ENCODE measurements at regions not wholly inside any gene's neighbourhood (a gene's known extent, or its start where the extent isn't known, plus 50 kb on each side); places are given as distances from the start of the nearest gene placed in this dataset.

DNA sequence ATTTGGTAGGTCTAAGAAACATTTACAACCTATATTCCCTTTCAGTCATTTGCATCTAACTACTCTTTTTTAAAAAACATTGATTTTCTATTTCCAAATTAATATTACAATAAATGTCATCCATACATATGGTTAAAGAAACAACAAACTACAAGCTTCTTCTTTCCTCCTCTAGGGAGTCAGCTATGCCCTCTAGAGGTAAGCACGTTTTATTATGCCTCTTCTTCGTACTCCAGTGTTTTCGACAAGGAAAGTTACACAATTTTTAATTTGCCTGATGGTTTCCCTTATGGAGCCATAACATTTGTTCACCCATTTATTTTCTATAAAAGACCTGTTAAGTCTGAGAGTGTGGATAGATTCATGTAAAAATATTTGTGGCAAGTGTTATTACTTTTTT, 183.4 kb upstream of the CDH7 start (continued):
- TF ChIP-seq MAZ (IDR thresholded peaks at IDR 0.05; ENCODE audit: borderline replicate concordance, low read depth, low read length) (no peak), EHMT2 (IDR thresholded peaks at IDR 0.05; ENCODE audit: low read depth) (no peak), RNF2 (IDR thresholded peaks at IDR 0.05; ENCODE audit: borderline replicate concordance, low read depth) (no peak)

DNA sequence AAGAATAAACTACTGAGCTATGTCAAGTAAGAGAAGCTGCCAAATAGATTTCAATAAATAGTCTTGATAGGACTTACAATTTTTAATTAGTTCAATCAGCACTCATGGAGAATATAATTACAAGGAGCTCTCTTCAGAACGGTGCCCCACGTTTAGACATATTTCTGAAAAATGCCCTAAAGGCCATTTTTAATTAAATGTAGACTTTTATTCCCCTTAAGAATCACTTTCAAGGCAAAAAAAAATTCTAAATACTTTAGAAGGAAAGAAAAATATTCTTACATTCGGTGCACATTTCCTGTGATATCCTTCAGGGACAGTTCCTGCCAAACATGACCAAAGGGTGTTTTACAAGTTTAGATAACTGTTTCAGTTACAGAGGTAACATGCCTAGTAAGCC, 202.5 kb upstream of the CDH7 start:
- no peak overlapping the region for H3K4me2 ChIP-seq
- FAIRE-seq (no peak), DNase-seq (ENCODE audit: low read depth in 1 of 2, low spot score in 1 of 2) (no peak), ATAC-seq (no peak)
- ChIA-PET POLR2A (no interaction called here), CTCF (no interaction called here)
- no peaks in the 10 kb centered on the region for H3K4me1 ChIP-seq
- H3K9me3 ChIP-seq = no peaks in the 10 kb centered on the region
- no peak overlapping the region for H3K27ac ChIP-seq
- H3K4me3 ChIP-seq = no peak overlapping the region
- no peak for TF ChIP-seq MAX (IDR thresholded peaks at IDR 0.05)
- TF ChIP-seq, protein P1, sequence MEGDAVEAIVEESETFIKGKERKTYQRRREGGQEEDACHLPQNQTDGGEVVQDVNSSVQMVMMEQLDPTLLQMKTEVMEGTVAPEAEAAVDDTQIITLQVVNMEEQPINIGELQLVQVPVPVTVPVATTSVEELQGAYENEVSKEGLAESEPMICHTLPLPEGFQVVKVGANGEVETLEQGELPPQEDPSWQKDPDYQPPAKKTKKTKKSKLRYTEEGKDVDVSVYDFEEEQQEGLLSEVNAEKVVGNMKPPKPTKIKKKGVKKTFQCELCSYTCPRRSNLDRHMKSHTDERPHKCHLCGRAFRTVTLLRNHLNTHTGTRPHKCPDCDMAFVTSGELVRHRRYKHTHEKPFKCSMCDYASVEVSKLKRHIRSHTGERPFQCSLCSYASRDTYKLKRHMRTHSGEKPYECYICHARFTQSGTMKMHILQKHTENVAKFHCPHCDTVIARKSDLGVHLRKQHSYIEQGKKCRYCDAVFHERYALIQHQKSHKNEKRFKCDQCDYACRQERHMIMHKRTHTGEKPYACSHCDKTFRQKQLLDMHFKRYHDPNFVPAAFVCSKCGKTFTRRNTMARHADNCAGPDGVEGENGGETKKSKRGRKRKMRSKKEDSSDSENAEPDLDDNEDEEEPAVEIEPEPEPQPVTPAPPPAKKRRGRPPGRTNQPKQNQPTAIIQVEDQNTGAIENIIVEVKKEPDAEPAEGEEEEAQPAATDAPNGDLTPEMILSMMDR (IDR thresholded peaks at IDR 0.05) = no peak
- no peak for TF ChIP-seq POLR2AphosphoS2 (conservative IDR thresholded peaks at IDR 0.05; ENCODE audit: low read length)
- TF ChIP-seq, protein P2, sequence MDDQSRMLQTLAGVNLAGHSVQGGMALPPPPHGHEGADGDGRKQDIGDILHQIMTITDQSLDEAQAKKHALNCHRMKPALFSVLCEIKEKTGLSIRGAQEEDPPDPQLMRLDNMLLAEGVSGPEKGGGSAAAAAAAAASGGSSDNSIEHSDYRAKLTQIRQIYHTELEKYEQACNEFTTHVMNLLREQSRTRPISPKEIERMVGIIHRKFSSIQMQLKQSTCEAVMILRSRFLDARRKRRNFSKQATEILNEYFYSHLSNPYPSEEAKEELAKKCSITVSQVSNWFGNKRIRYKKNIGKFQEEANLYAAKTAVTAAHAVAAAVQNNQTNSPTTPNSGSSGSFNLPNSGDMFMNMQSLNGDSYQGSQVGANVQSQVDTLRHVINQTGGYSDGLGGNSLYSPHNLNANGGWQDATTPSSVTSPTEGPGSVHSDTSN (IDR thresholded peaks at IDR 0.05) = no peak
- TF ChIP-seq CBX8 (IDR thresholded peaks at IDR 0.05) = no peak
- TF ChIP-seq RFX5 (IDR thresholded peaks at IDR 0.05) = no peak
- TF ChIP-seq FOXS1 (CRISPR knock-in tag; IDR thresholded peaks at IDR 0.05) = no peak
- TF ChIP-seq GATA3 (IDR thresholded peaks at IDR 0.05; ENCODE audit: borderline replicate concordance) = no peak
- no peak for TF ChIP-seq KDM1A (IDR thresholded peaks at IDR 0.05; ENCODE audit: low read depth)
- no peak for TF ChIP-seq CHD4 (IDR thresholded peaks at IDR 0.05; ENCODE audit: borderline replicate concordance)
- TF ChIP-seq NFE2L2 (conservative IDR thresholded peaks at IDR 0.05; ENCODE audit: low read length) = no peak
- no peak for TF ChIP-seq NPAS2 (CRISPR knock-in tag; IDR thresholded peaks at IDR 0.05; ENCODE audit: borderline replicate concordance)
- TF ChIP-seq REST (IDR thresholded peaks at IDR 0.05) = no peak
- WGBS (ENCODE audit: missing lambda C conversion rate) = 4% methylated on average over 3 of the region's 3 CpGs

DNA sequence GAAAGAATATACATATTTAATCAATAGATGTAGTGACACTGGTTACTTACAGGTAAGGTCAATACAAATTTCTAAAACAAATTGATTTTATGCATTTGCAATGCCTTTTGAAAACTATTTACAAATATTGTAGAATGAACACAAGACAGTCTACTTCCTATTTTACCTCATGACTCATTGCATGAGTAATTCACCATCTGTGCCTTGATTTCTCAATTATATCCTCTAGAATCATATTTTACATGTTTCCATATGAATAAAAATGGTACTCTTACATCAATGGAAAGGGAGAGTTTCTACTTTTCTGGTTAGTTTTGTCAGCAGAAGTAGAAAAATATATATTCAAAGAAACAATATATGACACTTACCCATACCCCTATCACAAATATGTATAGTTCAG, 203.8 kb upstream of the CDH7 start:
- Histone ChIP-seq H3K4me1 (no peaks in the 10 kb centered on the region), H3K9me3 (no peaks in the 10 kb centered on the region), H3K27ac (no peak overlapping the region), H3K4me3 (no peak overlapping the region), H3K4me2 (no peak overlapping the region)
- DNase-seq (ENCODE audit: low read depth in 1 of 2, low spot score in 1 of 2) = no peak
- TF ChIP-seq RFX5 (IDR thresholded peaks at IDR 0.05) (no peak), RCOR1 (IDR thresholded peaks at IDR 0.05; ENCODE audit: low read depth, low read length) (no peak)
- POLR2A ChIA-PET = no interaction called here
- CTCF ChIA-PET = no interaction called here
- no peak for ATAC-seq
- no peak for FAIRE-seq
